ENCODE measurements at regions not wholly inside any gene's neighbourhood (a gene's known extent, or its start where the extent isn't known, plus 50 kb on each side); places are given as distances from the start of the nearest gene placed in this dataset.

DNA sequence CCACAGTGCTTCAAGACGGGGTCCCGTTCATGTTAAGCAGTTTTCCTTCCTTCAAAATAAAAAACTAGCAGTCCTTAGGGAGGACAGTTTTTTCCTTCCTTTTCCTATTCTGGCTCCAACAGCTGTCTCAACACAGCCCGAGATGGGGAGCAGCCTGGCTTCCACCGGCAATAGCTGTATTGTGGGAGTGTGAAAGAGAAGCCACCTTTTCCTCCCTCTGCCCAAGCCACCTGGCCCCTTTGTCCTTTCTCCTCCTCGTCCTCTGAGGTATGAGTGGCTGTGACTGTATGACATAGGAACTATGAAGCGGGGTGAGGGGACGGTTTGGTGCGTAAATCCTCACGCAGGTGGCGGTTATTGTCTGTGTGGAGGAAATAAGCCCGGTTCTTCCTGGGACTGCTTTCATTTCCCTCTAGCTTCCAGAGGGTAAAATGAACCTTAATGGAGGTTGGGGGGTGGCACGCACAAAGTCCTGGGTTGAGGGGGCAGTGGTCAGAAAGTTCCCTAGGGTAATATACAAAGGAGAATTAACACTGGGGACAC is 292.0 kb upstream of the DMRT1 start:
- no peaks in the 10 kb centered on the region for H3K4me1 ChIP-seq (ENCODE audit: control extremely low read depth in 1 of 4, control insufficient read depth in 4 of 4, insufficient read depth in 4 of 4, low read length in 3 of 4)
- no peaks in the 10 kb centered on the region for H3K27me3 ChIP-seq (replicated peaks in 2 of 5; ENCODE audit: control insufficient read depth in 4 of 5, insufficient read depth in 5 of 5, low read length in 4 of 5)
- H3K4me3 ChIP-seq (ENCODE audit: control insufficient read depth in 1 of 7, extremely low read depth in 1 of 7, insufficient read depth in 4 of 7, low read depth in 2 of 7, low read length in 6 of 7), result no peak overlapping the region
- no peaks in the 10 kb centered on the region for H3K36me3 ChIP-seq (ENCODE audit: control insufficient read depth in 4 of 4, insufficient read depth in 4 of 4, low read length in 3 of 4)
- ChIA-PET CTCF (no interaction called here), POLR2A (no interaction called here)
- H3K27ac ChIP-seq (ENCODE audit: insufficient read depth in 1 of 2, low read depth in 1 of 2, low read length in 2 of 2, poor library complexity in 1 of 2, severe bottlenecking in 2 of 2), result no peak overlapping the region
- no peaks in the 10 kb centered on the region for H3K9me3 ChIP-seq (ENCODE audit: control extremely low read depth in 1 of 5, control insufficient read depth in 4 of 5, insufficient read depth in 2 of 5, low read depth in 1 of 5, low read length in 4 of 5)
- DNase-seq, result no peak
- WGBS (ENCODE audit: insufficient coverage), result 100% methylated on average over 5 of the region's 12 CpGs

DNA sequence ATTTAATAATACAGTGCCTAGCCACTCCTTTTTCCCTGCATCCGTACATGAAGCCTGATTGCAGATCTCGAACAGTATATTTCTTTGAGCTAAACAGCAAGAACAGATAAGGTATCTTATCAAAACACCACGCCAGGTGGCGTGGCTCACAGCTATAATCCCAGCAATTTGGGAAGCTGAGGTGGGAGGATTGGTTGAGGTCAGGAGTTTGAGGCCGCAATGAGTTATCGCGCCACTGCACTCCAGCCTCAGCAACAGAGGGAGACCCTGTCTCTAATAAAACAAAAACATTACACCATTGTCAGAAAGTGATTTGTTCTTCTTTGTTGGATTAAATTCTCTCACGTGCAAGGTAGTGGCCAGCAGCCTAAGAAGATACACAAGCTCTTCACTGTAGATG is 291.2 kb upstream of the DMRT1 start:
- WGBS (ENCODE audit: insufficient coverage), result 93% methylated on average over 3 of the region's 8 CpGs
- no peaks in the 10 kb centered on the region for H3K4me1 ChIP-seq (ENCODE audit: control extremely low read depth in 1 of 4, control insufficient read depth in 4 of 4, insufficient read depth in 4 of 4, low read length in 3 of 4)
- H3K4me3 ChIP-seq (ENCODE audit: control insufficient read depth in 1 of 7, extremely low read depth in 1 of 7, insufficient read depth in 4 of 7, low read depth in 2 of 7, low read length in 6 of 7), result no peak overlapping the region
- CTCF ChIA-PET, result no interaction called here
- DNase-seq, result no peak
- H3K27me3 ChIP-seq (replicated peaks in 2 of 5; ENCODE audit: control insufficient read depth in 4 of 5, insufficient read depth in 5 of 5, low read length in 4 of 5), result no peaks in the 10 kb centered on the region
- POLR2A ChIA-PET, result no interaction called here
- H3K9me3 ChIP-seq (ENCODE audit: control extremely low read depth in 1 of 5, control insufficient read depth in 4 of 5, insufficient read depth in 2 of 5, low read depth in 1 of 5, low read length in 4 of 5), result no peaks in the 10 kb centered on the region
- no peaks in the 10 kb centered on the region for H3K36me3 ChIP-seq (ENCODE audit: control insufficient read depth in 4 of 4, insufficient read depth in 4 of 4, low read length in 3 of 4)
- H3K27ac ChIP-seq (ENCODE audit: insufficient read depth in 1 of 2, low read depth in 1 of 2, low read length in 2 of 2, poor library complexity in 1 of 2, severe bottlenecking in 2 of 2), result no peak overlapping the region

DNA sequence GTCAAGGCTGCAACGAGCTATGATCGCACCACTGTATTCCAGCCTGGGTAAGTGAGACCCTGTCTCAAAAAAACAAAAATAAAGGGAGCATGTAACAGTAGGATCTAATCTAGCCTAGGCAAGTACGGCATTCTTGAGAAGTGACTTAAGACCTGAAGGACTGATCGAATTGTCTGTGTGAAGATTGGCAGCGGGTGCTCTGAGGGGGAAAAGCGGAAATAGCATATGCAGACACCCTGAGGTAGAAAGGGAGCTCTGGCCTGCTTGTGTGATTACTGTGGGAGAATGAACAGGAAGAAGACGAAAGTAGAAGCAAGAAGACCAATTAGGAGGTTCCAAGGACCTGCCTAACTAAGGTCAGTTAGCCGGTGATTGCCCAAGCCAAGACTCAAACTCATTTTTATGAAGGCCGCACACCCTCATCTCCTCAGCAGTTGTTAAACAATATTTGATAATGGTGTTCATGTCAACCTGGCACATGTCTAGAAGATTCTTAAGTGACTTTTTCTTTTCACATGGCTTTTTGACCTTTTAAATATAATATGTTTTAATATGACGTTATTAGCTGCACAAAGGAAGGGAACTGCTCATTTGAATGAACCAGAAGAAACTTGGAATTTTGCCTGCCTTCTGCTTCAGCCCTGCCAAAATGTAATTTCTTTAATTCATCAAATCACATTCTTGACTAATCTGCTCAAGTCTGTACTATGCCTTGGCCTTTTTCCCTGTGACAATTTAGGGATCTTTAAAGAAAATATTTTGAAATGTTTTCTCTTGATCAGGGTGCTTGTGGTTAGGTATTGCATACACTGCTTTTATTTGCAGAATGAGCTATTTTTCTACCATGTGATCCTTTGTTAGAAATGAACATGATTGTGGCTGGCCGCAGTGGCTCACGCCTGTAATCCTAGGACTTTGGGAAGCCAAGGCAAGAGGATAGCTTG is 289.2 kb upstream of the DMRT1 start:
- Histone ChIP-seq H3K4me3 (ENCODE audit: control insufficient read depth in 1 of 7, extremely low read depth in 1 of 7, insufficient read depth in 4 of 7, low read depth in 2 of 7, low read length in 6 of 7) (no peak overlapping the region), H3K4me1 (ENCODE audit: control extremely low read depth in 1 of 4, control insufficient read depth in 4 of 4, insufficient read depth in 4 of 4, low read length in 3 of 4) (no peaks in the 10 kb centered on the region), H3K36me3 (ENCODE audit: control insufficient read depth in 4 of 4, insufficient read depth in 4 of 4, low read length in 3 of 4) (no peaks in the 10 kb centered on the region), H3K27me3 (replicated peaks in 2 of 5; ENCODE audit: control insufficient read depth in 4 of 5, insufficient read depth in 5 of 5, low read length in 4 of 5) (no peaks in the 10 kb centered on the region), H3K27ac (ENCODE audit: insufficient read depth in 1 of 2, low read depth in 1 of 2, low read length in 2 of 2, poor library complexity in 1 of 2, severe bottlenecking in 2 of 2) (no peak overlapping the region), H3K9me3 (ENCODE audit: control extremely low read depth in 1 of 5, control insufficient read depth in 4 of 5, insufficient read depth in 2 of 5, low read depth in 1 of 5, low read length in 4 of 5) (no peaks in the 10 kb centered on the region)
- DNase-seq, result no peak
- 99% methylated on average over 11 of the region's 12 CpGs for WGBS (ENCODE audit: insufficient coverage)
- POLR2A ChIA-PET, result no interaction called here
- CTCF ChIA-PET, result interaction anchor here (0.9 to 1.1 kb wide), 2 partner anchors 9 to 27 kb away, joined by 3 read pairs; no protein-coding TSS in a partner anchor

DNA sequence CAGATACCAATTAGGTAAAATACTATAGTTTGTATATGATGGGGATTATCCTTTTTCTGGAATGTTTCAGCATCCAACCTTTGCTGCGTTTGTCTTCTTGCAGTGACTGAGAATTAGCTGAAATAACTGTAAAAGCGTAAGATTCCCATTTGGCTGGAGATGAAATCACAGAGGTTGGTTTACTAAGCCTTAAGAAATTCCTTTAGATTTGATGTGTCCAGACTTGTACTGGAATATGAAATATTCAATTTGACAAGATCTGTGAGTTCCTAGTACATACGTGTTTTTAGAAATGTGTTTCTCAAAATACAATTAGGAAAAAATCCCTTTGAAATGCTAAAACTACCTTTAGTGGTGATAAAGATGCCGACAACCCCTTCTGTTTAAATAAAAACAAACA is 286.0 kb upstream of the DMRT1 start:
- Histone ChIP-seq H3K4me3 (ENCODE audit: control insufficient read depth in 1 of 7, extremely low read depth in 1 of 7, insufficient read depth in 4 of 7, low read depth in 2 of 7, low read length in 6 of 7) (no peak overlapping the region), H3K36me3 (ENCODE audit: control insufficient read depth in 4 of 4, insufficient read depth in 4 of 4, low read length in 3 of 4) (no peaks in the 10 kb centered on the region), H3K4me1 (ENCODE audit: control extremely low read depth in 1 of 4, control insufficient read depth in 4 of 4, insufficient read depth in 4 of 4, low read length in 3 of 4) (no peaks in the 10 kb centered on the region), H3K27me3 (replicated peaks in 2 of 5; ENCODE audit: control insufficient read depth in 4 of 5, insufficient read depth in 5 of 5, low read length in 4 of 5) (no peaks in the 10 kb centered on the region), H3K9me3 (ENCODE audit: control extremely low read depth in 1 of 5, control insufficient read depth in 4 of 5, insufficient read depth in 2 of 5, low read depth in 1 of 5, low read length in 4 of 5) (no peaks in the 10 kb centered on the region), H3K27ac (ENCODE audit: insufficient read depth in 1 of 2, low read depth in 1 of 2, low read length in 2 of 2, poor library complexity in 1 of 2, severe bottlenecking in 2 of 2) (no peak overlapping the region)
- ChIA-PET CTCF (no interaction called here), POLR2A (no interaction called here)
- no peak for DNase-seq
- 94% methylated on average over 2 of the region's 4 CpGs for WGBS (ENCODE audit: insufficient coverage)

DNA sequence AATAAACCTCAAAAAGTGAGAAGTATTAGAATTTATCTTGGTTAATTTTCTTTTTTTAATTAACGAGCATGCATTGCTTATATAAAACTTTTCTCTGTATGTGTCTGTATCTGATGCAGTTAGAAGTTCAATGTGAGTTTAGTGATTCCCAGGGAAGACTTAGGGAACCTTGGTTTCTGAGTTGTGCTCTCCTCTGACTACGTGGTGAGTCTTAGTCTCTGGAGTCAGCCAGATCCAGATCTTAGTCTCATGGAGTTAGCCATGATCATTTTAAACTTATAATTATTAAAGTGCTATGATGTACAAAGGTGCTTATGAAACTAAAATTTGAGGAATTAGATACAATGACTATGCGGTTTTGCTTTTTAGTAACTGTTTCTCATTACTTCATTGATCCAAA is 285.3 kb upstream of the DMRT1 start:
- Histone ChIP-seq H3K4me3 (ENCODE audit: control insufficient read depth in 1 of 7, extremely low read depth in 1 of 7, insufficient read depth in 4 of 7, low read depth in 2 of 7, low read length in 6 of 7) (no peak overlapping the region), H3K27me3 (replicated peaks in 2 of 5; ENCODE audit: control insufficient read depth in 4 of 5, insufficient read depth in 5 of 5, low read length in 4 of 5) (no peaks in the 10 kb centered on the region), H3K9me3 (ENCODE audit: control extremely low read depth in 1 of 5, control insufficient read depth in 4 of 5, insufficient read depth in 2 of 5, low read depth in 1 of 5, low read length in 4 of 5) (no peaks in the 10 kb centered on the region), H3K36me3 (ENCODE audit: control insufficient read depth in 4 of 4, insufficient read depth in 4 of 4, low read length in 3 of 4) (no peaks in the 10 kb centered on the region), H3K27ac (ENCODE audit: insufficient read depth in 1 of 2, low read depth in 1 of 2, low read length in 2 of 2, poor library complexity in 1 of 2, severe bottlenecking in 2 of 2) (no peak overlapping the region), H3K4me1 (ENCODE audit: control extremely low read depth in 1 of 4, control insufficient read depth in 4 of 4, insufficient read depth in 4 of 4, low read length in 3 of 4) (no peaks in the 10 kb centered on the region)
- ChIA-PET POLR2A (no interaction called here), CTCF (no interaction called here)
- WGBS (ENCODE audit: insufficient coverage), result no CpG with 5 or more reads among the region's 3 CpGs
- DNase-seq, result no peak

DNA sequence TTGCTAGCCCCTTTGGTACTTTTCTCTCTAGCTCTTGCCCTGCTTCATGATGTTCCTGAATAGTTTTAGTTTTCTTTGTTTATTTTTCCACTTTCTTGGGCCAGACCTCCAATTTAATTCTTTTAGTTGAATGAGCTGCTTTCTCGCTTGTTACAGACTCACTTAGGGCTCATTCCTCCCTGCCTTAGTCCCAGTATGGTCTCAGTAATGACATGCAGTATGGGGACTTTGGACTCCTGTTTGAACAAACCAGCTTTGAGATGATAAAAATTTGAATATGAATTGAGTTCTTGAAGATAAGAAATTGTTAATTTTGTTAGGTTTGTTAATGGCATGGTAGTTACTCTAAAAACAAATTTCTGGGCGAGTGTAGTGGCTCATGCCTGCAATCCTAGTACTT is 284.8 kb upstream of the DMRT1 start:
- 94% methylated on average over 2 of the region's 2 CpGs for WGBS (ENCODE audit: insufficient coverage)
- H3K27me3 ChIP-seq (replicated peaks in 2 of 5; ENCODE audit: control insufficient read depth in 4 of 5, insufficient read depth in 5 of 5, low read length in 4 of 5), result no peaks in the 10 kb centered on the region
- no peaks in the 10 kb centered on the region for H3K9me3 ChIP-seq (ENCODE audit: control extremely low read depth in 1 of 5, control insufficient read depth in 4 of 5, insufficient read depth in 2 of 5, low read depth in 1 of 5, low read length in 4 of 5)
- H3K27ac ChIP-seq (ENCODE audit: insufficient read depth in 1 of 2, low read depth in 1 of 2, low read length in 2 of 2, poor library complexity in 1 of 2, severe bottlenecking in 2 of 2), result no peak overlapping the region
- ChIA-PET POLR2A (no interaction called here), CTCF (no interaction called here)
- no peaks in the 10 kb centered on the region for H3K36me3 ChIP-seq (ENCODE audit: control insufficient read depth in 4 of 4, insufficient read depth in 4 of 4, low read length in 3 of 4)
- no peak overlapping the region for H3K4me3 ChIP-seq (ENCODE audit: control insufficient read depth in 1 of 7, extremely low read depth in 1 of 7, insufficient read depth in 4 of 7, low read depth in 2 of 7, low read length in 6 of 7)
- H3K4me1 ChIP-seq (ENCODE audit: control extremely low read depth in 1 of 4, control insufficient read depth in 4 of 4, insufficient read depth in 4 of 4, low read length in 3 of 4), result no peaks in the 10 kb centered on the region
- no peak for DNase-seq

DNA sequence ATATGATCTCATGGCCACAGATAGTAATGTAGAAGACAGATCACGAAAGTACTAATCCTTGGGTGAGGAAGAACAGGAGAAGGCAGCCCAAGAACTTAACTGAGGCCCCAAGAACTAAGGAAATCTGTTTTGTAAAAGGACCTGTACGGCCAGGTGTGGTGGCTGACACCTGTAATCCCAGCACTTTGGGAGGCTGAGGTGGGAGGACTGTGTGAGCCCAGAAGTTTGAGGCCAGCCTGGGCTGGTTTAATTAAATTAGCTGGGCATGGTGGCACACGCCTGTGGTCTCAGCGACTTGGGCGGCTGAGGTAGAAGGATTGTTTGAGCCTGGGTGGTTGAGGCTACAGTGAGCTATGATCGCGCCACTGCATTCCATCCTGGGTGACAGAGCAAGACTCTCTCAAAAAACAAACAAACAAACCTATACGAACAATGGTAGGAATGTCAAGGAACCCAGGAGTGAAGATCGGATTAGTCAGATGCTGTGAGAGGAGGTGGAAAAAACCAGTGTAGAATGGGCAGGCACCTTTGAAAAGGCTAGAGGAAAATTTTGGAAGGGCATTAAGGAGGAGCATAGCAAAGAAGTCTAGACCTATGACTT is 283.8 kb upstream of the DMRT1 start:
- no peaks in the 10 kb centered on the region for H3K36me3 ChIP-seq (ENCODE audit: control insufficient read depth in 4 of 4, insufficient read depth in 4 of 4, low read length in 3 of 4)
- 96% methylated on average over 5 of the region's 9 CpGs for WGBS (ENCODE audit: insufficient coverage)

More for the DNA sequence above, 283.8 kb upstream of the DMRT1 start:
- DNase-seq, result no peak
- Histone ChIP-seq H3K9me3 (ENCODE audit: control extremely low read depth in 1 of 5, control insufficient read depth in 4 of 5, insufficient read depth in 2 of 5, low read depth in 1 of 5, low read length in 4 of 5) (no peaks in the 10 kb centered on the region), H3K4me3 (ENCODE audit: control insufficient read depth in 1 of 7, extremely low read depth in 1 of 7, insufficient read depth in 4 of 7, low read depth in 2 of 7, low read length in 6 of 7) (no peak overlapping the region), H3K27me3 (replicated peaks in 2 of 5; ENCODE audit: control insufficient read depth in 4 of 5, insufficient read depth in 5 of 5, low read length in 4 of 5) (no peaks in the 10 kb centered on the region), H3K27ac (ENCODE audit: insufficient read depth in 1 of 2, low read depth in 1 of 2, low read length in 2 of 2, poor library complexity in 1 of 2, severe bottlenecking in 2 of 2) (no peak overlapping the region), H3K4me1 (ENCODE audit: control extremely low read depth in 1 of 4, control insufficient read depth in 4 of 4, insufficient read depth in 4 of 4, low read length in 3 of 4) (no peaks in the 10 kb centered on the region)
- CTCF ChIA-PET, result no interaction called here
- POLR2A ChIA-PET, result interaction anchor here (0.7 kb wide), 1 partner anchor 16 kb away, joined by 5 read pairs; no protein-coding TSS in a partner anchor

All from common myeloid progenitor, CD34-positive (primary cell).